Thyroid gland (tissue), 4 donors: ENCODE measurements at regions not wholly inside any gene's neighbourhood (a gene's known extent, or its start where the extent isn't known, plus 50 kb on each side); places are given as distances from the start of the nearest gene placed in this dataset.
"Not testable (repeated sequence)": the region's sequence is repeated elsewhere in the genome, so short reads cannot be mapped to it uniquely, and the experiment has no call there.

Source experiments
- CTCF ChIP-seq, 6 experiments: fragments of 200-600 bp in 3 of 6; fragments of 450-650 bp in 3 of 6; sonication (generic) in 3 of 6; IDR thresholded peaks; one replicate each; pipeline ENCODE4 v1.5.1; 2016 to 2019; ENCODE audit warnings: antibody characterized with exemption in 6 of 6, mild to moderate bottlenecking in 2 of 6, inconsistent platforms in 1 of 6, moderate library complexity in 1 of 6
- POLR2A ChIP-seq, 2 donors: fragments of 450-650 bp; IDR thresholded peaks; one replicate each; pipeline ENCODE4 v1.6.1; 2017; ENCODE audit warnings: antibody characterized with exemption in 2 of 2, mild to moderate bottlenecking in 2 of 2, moderate library complexity in 1 of 2

DNA sequence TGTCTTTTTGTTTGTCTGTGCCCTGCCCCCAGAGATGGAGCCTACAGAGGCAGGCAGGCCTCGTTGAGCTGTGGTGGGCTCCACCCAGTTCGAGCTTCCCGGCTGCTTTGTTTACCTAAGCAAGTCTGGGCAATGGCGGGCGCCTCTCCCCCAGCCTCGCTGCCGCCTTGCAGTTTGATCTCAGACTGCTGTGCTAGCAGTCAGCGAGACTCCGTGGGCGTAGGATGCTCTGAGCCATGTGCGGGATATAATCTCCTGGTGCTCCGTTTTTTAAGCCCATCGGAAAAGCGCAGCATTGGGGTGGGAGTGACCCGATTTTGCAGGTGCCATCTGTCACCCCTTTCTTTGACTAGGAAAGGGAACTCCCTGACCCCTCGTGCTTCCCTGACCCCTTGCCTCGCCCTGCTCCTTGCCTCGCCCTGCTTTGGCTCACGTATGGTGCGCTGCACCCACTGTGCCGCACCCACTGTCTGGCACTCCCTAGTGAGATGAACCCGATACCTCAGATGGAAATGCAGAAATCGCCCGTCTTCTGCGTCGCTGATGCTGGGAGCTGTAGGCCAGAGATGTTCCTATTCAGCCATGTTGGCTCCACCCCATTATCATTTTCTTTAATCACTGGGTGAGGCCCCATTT, 269.0 kb upstream of the RBMS1 start:
- not testable (repeated sequence) for TF ChIP-seq CTCF, POLR2A (IDR thresholded peaks at IDR 0.05)
